Calu3 (cell line): ENCODE measurements at regions not wholly inside any gene's neighbourhood (a gene's known extent, or its start where the extent isn't known, plus 50 kb on each side); places are given as distances from the start of the nearest gene placed in this dataset.

ENCODE experiments used
- BruUV-seq: library from RNA; stranded (reverse); fragments of 400-500 nt; replicated peaks from 2 replicates; lab custom pipeline; 2021; lab: Mats Ljungman, UMichigan
- CTCF ChIA-PET: fragments of 300-600 bp; sonication (Branson Sonifier 250); formaldehyde crosslinking; loops from one replicate; lab custom pipeline; 2022; ENCODE audit warnings: antibody characterized with exemption; lab: Charles Lee
- DNase-seq: peaks from one replicate; pipeline ENCODE4 v3.0.0; 2022
- H3K27ac Mint-ChIP-seq: one replicate; pipeline ENCODE4 v1.8.0; 2022; ENCODE audit warnings: mixed read lengths; ENCODE audit not compliant: unreplicated experiment
- H3K27me3 Mint-ChIP-seq: one replicate; pipeline ENCODE4 v1.8.0; 2022; ENCODE audit warnings: mixed read lengths; ENCODE audit not compliant: unreplicated experiment
- H3K36me3 Mint-ChIP-seq: one replicate; pipeline ENCODE4 v1.8.0; 2022; ENCODE audit warnings: mild to moderate bottlenecking, moderate library complexity, mixed read lengths; ENCODE audit not compliant: insufficient read depth, unreplicated experiment
- H3K4me1 Mint-ChIP-seq: one replicate; pipeline ENCODE4 v1.8.0; 2022; ENCODE audit warnings: mild to moderate bottlenecking, low read depth, mixed read lengths; ENCODE audit not compliant: unreplicated experiment
- H3K4me3 Mint-ChIP-seq: one replicate; pipeline ENCODE4 v1.8.0; 2022; ENCODE audit warnings: mild to moderate bottlenecking, low read depth, moderate library complexity, mixed read lengths; ENCODE audit not compliant: unreplicated experiment
- H3K9me3 Mint-ChIP-seq: one replicate; pipeline ENCODE4 v1.8.0; 2022; ENCODE audit warnings: low read depth, mixed read lengths; ENCODE audit not compliant: unreplicated experiment
- intact Hi-C: fragments of 100-400 bp; cut with micrococcal nuclease; formaldehyde crosslinking; loops from one replicate; pipeline ENCODE4 v1.10.0; 2022; ENCODE audit not compliant: unreplicated experiment
- TF ChIP-seq, protein P1 (sequence below): fragments of 200-600 bp; IDR thresholded peaks from one replicate; pipeline ENCODE4 v1.8.0; 2022; ENCODE audit warnings: antibody characterized with exemption; ENCODE audit not compliant: unreplicated experiment

DNA sequence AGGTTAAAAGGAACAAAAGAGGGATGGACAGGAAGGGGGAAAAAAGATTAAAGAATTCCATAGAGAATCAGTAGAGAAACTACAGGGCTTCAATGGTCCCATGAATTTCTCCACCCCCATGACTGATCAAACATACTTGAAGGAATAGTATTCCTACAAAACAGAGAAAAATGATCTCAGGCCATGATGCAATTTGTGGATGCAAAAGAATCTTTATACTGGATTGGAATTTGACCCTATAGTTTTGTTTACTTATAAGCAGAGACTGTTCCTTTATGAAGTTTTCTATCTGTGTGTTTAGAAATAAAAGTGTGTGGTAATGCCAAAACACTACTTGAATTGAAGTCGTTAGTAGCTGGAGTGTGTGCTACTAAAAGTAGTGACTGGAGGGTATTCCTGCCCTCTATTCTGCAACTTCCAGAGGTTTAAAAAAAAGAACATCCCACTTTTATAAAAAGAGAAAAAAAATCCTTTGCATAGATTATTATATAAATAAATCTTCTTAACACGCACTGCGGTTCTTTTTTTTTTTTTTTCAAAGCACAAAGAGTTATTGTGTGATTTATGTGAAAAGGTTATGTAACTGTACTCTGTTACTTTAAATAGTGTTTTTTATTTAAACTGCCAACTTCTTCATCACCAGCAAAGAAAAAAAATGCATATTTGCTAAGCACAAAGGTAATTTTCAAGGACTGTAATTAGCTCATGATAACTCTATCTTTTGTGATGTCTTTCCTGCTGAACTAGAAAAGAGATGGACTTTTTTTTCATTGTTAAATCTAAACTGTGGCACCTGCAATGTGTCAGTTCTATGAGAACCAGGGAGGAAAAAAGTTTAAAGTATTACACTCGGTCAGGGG, 214.5 kb upstream of the CITED2 start:
- no TSS peak for BruUV-seq
- H3K27ac Mint-ChIP-seq = peak overlapping the region; percentile 91
- peak overlapping the region; percentile 59 for H3K4me3 Mint-ChIP-seq
- H3K27me3 Mint-ChIP-seq = no peaks in the 10 kb centered on the region
- H3K4me1 Mint-ChIP-seq = peaks cover 50% of the 10 kb centered on the region
- intact Hi-C loops = loop anchor here (1.0 to 10.0 kb wide), 8 partner anchors 20 to 876 kb away; partner anchors contain the start of gene CITED2
- DNase-seq = no peak
- H3K9me3 Mint-ChIP-seq = no peaks in the 10 kb centered on the region
- CTCF ChIA-PET = interaction anchor here (0.6 to 2.9 kb wide), 4 partner anchors 76 to 1241 kb away, joined by 3 to 12 read pairs (median 5); partner anchors contain the start of gene CITED2
- peaks cover 6% of the 10 kb centered on the region for H3K36me3 Mint-ChIP-seq
- TF ChIP-seq, protein P1, sequence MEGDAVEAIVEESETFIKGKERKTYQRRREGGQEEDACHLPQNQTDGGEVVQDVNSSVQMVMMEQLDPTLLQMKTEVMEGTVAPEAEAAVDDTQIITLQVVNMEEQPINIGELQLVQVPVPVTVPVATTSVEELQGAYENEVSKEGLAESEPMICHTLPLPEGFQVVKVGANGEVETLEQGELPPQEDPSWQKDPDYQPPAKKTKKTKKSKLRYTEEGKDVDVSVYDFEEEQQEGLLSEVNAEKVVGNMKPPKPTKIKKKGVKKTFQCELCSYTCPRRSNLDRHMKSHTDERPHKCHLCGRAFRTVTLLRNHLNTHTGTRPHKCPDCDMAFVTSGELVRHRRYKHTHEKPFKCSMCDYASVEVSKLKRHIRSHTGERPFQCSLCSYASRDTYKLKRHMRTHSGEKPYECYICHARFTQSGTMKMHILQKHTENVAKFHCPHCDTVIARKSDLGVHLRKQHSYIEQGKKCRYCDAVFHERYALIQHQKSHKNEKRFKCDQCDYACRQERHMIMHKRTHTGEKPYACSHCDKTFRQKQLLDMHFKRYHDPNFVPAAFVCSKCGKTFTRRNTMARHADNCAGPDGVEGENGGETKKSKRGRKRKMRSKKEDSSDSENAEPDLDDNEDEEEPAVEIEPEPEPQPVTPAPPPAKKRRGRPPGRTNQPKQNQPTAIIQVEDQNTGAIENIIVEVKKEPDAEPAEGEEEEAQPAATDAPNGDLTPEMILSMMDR = no peak

DNA sequence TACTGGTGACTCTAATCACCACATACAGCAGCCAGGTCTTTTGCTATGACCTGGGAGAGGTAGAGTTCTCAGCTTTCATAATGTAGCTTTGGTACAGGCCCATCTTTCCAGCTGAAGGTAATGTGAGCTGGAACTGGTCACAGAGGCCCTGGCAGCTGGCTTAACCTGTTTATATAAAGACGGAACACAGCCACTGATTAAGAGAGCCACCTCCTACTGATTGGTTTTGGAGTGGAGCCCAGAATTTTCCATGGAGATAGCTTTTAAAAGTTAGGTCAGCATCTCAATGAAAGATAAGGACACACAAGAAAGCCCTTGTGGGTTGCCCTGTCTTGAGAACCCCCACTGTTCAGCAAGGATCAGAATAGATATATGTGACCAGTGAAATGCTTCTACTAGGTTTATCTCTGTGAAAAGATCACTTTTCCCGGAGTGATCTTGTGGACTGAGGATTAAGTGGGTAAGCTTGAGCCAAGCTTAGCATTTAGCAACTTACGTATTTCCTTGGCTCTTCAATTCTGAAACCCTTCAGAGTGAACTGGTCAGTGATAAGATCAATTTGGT, 213.7 kb upstream of the CITED2 start:
- H3K27ac Mint-ChIP-seq = peak overlapping the region; percentile 91
- TF ChIP-seq, protein P1 = no peak
- H3K4me1 Mint-ChIP-seq = peaks cover 56% of the 10 kb centered on the region
- CTCF ChIA-PET = interaction anchor here (1.2 to 2.9 kb wide), 2 partner anchors 8 to 213 kb away, joined by 5 to 12 read pairs; partner anchors contain the start of gene CITED2
- peak; percentile 66 for DNase-seq
- H3K27me3 Mint-ChIP-seq = no peaks in the 10 kb centered on the region
- BruUV-seq = no TSS peak
- intact Hi-C loops = loop anchor here (1.0 to 10.0 kb wide), 8 partner anchors 19 to 877 kb away; partner anchors contain the start of gene CITED2
- no peaks in the 10 kb centered on the region for H3K9me3 Mint-ChIP-seq
- H3K4me3 Mint-ChIP-seq = peak overlapping the region; percentile 59
- H3K36me3 Mint-ChIP-seq = peaks cover 6% of the 10 kb centered on the region

DNA sequence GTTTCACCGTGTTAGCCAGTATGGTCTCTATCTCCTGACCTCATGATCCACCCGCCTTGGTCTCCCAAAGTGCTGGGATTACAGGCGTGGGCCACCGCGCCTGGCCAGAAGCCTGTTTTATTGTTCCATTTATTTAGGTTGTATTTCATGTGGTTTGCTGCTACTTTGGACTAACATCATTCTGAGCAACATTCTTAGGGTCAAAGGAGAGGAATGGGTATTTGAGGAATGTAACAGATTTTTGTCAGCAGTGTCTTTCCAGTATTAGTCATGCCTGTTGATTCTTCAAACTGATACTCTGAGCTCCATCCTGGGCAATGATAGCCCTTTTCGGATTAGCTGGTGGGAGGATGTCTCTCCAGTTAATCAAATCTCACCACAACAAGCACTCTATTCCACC, 213.0 kb upstream of the CITED2 start:
- Mint-ChIP-seq H3K36me3 (peaks cover 6% of the 10 kb centered on the region), H3K4me3 (peak overlapping the region; percentile 19)
- TF ChIP-seq, protein P1 = no peak

DNA sequence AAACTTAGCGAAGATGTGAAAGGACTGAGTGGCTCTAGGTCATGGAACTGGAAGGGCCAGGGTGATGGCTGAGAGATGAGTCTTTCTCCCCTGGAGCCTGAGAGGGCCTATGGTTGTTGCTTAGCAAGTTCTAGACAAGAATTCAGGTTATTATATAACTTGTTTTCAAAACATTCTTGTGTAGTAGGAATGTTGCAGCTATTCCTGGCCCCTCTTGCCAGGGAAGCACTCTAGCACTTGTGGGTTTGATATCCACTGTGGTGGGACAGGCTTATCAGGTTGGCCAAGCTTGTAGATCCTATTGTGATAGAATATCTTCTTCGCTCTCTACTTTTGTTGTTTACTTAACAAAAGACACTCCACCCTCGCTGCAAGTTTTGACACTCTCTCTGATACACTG, 211.8 kb upstream of the CITED2 start:
- CTCF ChIA-PET = interaction anchor here (0.5 to 2.9 kb wide), 2 partner anchors 23 to 211 kb away, joined by 4 to 12 read pairs; partner anchors contain the start of gene CITED2
- TF ChIP-seq, protein P1 = no peak
- H3K4me3 Mint-ChIP-seq = no peak overlapping the region
- BruUV-seq = no TSS peak
- DNase-seq = no peak
- peaks cover 6% of the 10 kb centered on the region for H3K36me3 Mint-ChIP-seq
- H3K27me3 Mint-ChIP-seq = no peaks in the 10 kb centered on the region
- H3K27ac Mint-ChIP-seq = no peak overlapping the region
- no peaks in the 10 kb centered on the region for H3K9me3 Mint-ChIP-seq
- intact Hi-C loops = loop anchor here (5.0 to 10.0 kb wide), 6 partner anchors 54 to 879 kb away; no protein-coding TSS in a partner anchor
- H3K4me1 Mint-ChIP-seq = peaks cover 52% of the 10 kb centered on the region

More for the DNA sequence above, 213.0 kb upstream of the CITED2 start:
- no peak for DNase-seq
- CTCF ChIA-PET = interaction anchor here (1.2 to 2.9 kb wide), 2 partner anchors 9 to 213 kb away, joined by 5 to 12 read pairs; partner anchors contain the start of gene CITED2
- Mint-ChIP-seq H3K9me3 (no peaks in the 10 kb centered on the region), H3K27ac (peak overlapping the region; percentile 91), H3K27me3 (no peaks in the 10 kb centered on the region), H3K4me1 (peaks cover 63% of the 10 kb centered on the region)
- intact Hi-C loops = loop anchor here (5.0 to 10.0 kb wide), 6 partner anchors 55 to 877 kb away; no protein-coding TSS in a partner anchor
- BruUV-seq = no TSS peak
